H1 (cell line): ENCODE measurements at regions not wholly inside any gene's neighbourhood (a gene's known extent, or its start where the extent isn't known, plus 50 kb on each side); places are given as distances from the start of the nearest gene placed in this dataset.

Source experiments
- CTCF ChIA-PET: fragments of 300-600 bp; sonication (Branson Sonifier 250); formaldehyde crosslinking; loops from one replicate; lab custom pipeline; 2021; ENCODE audit not compliant: partially characterized antibody; lab: Charles Lee
- POLR2A ChIA-PET: fragments of 300-600 bp; sonication (Branson Sonifier 250); formaldehyde crosslinking; loops from one replicate; lab custom pipeline; 2021; ENCODE audit warnings: inconsistent platforms; ENCODE audit not compliant: partially characterized antibody; lab: Charles Lee
- DNase-seq, 2 experiments: peaks; one replicate each; pipeline versions ENCODE4 v3.0.0 to v3.0.0-alpha.2; 2010 to 2022; ENCODE audit warnings: low spot score in 2 of 2, low read depth in 1 of 2, mixed read lengths in 1 of 2
- FAIRE-seq: peaks from 2 replicates; lab custom pipeline; 2011; peaks lifted over from hg19 to GRCh38; lab: Jason Lieb, UNC
- H2AFZ ChIP-seq: 2 replicates; pipeline ENCODE4 v1.8.1; 2012; ENCODE audit warnings: low read length, inconsistent platforms
- H2AK5ac ChIP-seq: 2 replicates; pipeline ENCODE4 v1.6.1; 2013; ENCODE audit warnings: low read depth, low read length
- H2BK120ac ChIP-seq: replicated peaks from 2 replicates; pipeline ENCODE3; 2013; ENCODE audit warnings: low read depth, low read length, inconsistent platforms
- H2BK12ac ChIP-seq: 2 replicates; pipeline ENCODE4 v1.6.1; 2013; ENCODE audit warnings: low read depth, low read length
- H2BK15ac ChIP-seq: 2 replicates; pipeline ENCODE4 v1.6.1; 2013; ENCODE audit warnings: low read length
- H2BK20ac ChIP-seq: 2 replicates; pipeline ENCODE4 v1.6.1; 2013; ENCODE audit warnings: low read length
- H2BK5ac ChIP-seq: 2 replicates; pipeline ENCODE4 v1.6.1; 2013; ENCODE audit warnings: low read depth, low read length
- H3K14ac ChIP-seq: 2 replicates; pipeline ENCODE4 v1.6.1; 2013; ENCODE audit warnings: inconsistent platforms; ENCODE audit not compliant: insufficient read length
- H3K18ac ChIP-seq: 2 replicates; pipeline ENCODE4 v1.6.1; 2013; ENCODE audit warnings: low read length; ENCODE audit errors: extremely low read depth
- H3K23ac ChIP-seq: 2 replicates; pipeline ENCODE4 v1.6.1; 2013; ENCODE audit warnings: inconsistent platforms; ENCODE audit not compliant: insufficient read length
- H3K23me2 ChIP-seq: 2 replicates; pipeline ENCODE4 v1.6.1; 2013; ENCODE audit warnings: low read depth, low read length
- H3K27ac ChIP-seq: 2 replicates; pipeline ENCODE4 v1.6.1; 2011; ENCODE audit warnings: low read depth, low read length, inconsistent platforms
- H3K27me3 ChIP-seq, 4 experiments: replicated peaks in 1 of 4; 1 replicate in 1 of 4; 2 replicates in 3 of 4; pipeline versions ENCODE4 v1.6.1 to v1.8.1; 2011 to 2013; ENCODE audit warnings: low read length in 3 of 4, mild to moderate bottlenecking in 3 of 4, inconsistent platforms in 2 of 4, mixed read lengths in 2 of 4, moderate library complexity in 1 of 4; ENCODE audit not compliant: control insufficient read depth in 3 of 4, insufficient read depth in 3 of 4; ENCODE audit errors: extremely low read depth in 1 of 4
- H3K36me3 ChIP-seq, 4 experiments: 2 replicates each; pipeline versions ENCODE4 v1.6.1 to v1.8.1; 2011 to 2013; ENCODE audit warnings: mild to moderate bottlenecking in 4 of 4, low read length in 3 of 4, moderate library complexity in 2 of 4, control low read depth in 1 of 4, inconsistent platforms in 1 of 4; ENCODE audit not compliant: insufficient read depth in 4 of 4, control insufficient read depth in 2 of 4
- H3K4ac ChIP-seq: replicated peaks from 2 replicates; pipeline ENCODE3; 2013; ENCODE audit warnings: low read length, low read depth, mixed read lengths, inconsistent platforms; ENCODE audit not compliant: insufficient read length
- H3K4me1 ChIP-seq, 4 experiments: replicated peaks in 1 of 4; 1 replicate in 1 of 4; 2 replicates in 3 of 4; pipeline versions ENCODE4 v1.6.1 to v1.8.1; 2011 to 2013; ENCODE audit warnings: low read length in 3 of 4, inconsistent platforms in 2 of 4, mixed read lengths in 1 of 4; ENCODE audit not compliant: insufficient read depth in 4 of 4, control insufficient read depth in 3 of 4
- H3K4me2 ChIP-seq, 2 experiments: 2 replicates each; pipeline versions ENCODE4 v1.6.1 to v1.8.1; 2011 to 2013; ENCODE audit warnings: low read depth in 2 of 2, low read length in 2 of 2, control low read depth in 1 of 2, inconsistent platforms in 1 of 2, mild to moderate bottlenecking in 1 of 2; ENCODE audit not compliant: insufficient read depth in 1 of 2
- H3K4me3 ChIP-seq, 4 experiments: fragments of 200-600, 300-600 bp in 1 of 4; sonication (generic), shearing (Covaris generic), sonication (Bioruptor Twin) in 1 of 4; 2 replicates each; pipeline versions ENCODE4 v1.5.1 to v1.8.1; 2011 to 2016; ENCODE audit warnings: low read length in 4 of 4, low read depth in 3 of 4, control low read depth in 2 of 4, inconsistent platforms in 2 of 4, mild to moderate bottlenecking in 2 of 4, mixed read lengths in 1 of 4, moderate library complexity in 1 of 4; ENCODE audit not compliant: insufficient read depth in 2 of 4; ENCODE audit errors: extremely low read depth in 1 of 4
- H3K56ac ChIP-seq: replicated peaks from 2 replicates; pipeline ENCODE3; 2013; ENCODE audit warnings: low read depth, mild to moderate bottlenecking, mixed read lengths, low read length, inconsistent platforms; ENCODE audit not compliant: insufficient read length
- H3K79me1 ChIP-seq: 2 replicates; pipeline ENCODE4 v1.6.1; 2013; ENCODE audit warnings: low read depth, low read length, control low read depth
- H3K79me2 ChIP-seq, 2 experiments: 2 replicates each; pipeline versions ENCODE4 v1.6.1 to v1.8.1; 2012 to 2013; ENCODE audit warnings: low read length in 2 of 2, mild to moderate bottlenecking in 2 of 2, inconsistent platforms in 1 of 2; ENCODE audit not compliant: insufficient read depth in 2 of 2, control insufficient read depth in 1 of 2
- H3K9ac ChIP-seq, 4 experiments: replicated peaks in 1 of 4; 1 replicate in 1 of 4; 2 replicates in 3 of 4; pipeline versions ENCODE4 v1.6.1 to v1.8.1; 2011 to 2013; ENCODE audit warnings: low read depth in 3 of 4, low read length in 3 of 4, control low read depth in 2 of 4, mild to moderate bottlenecking in 2 of 4, moderate library complexity in 2 of 4, inconsistent platforms in 1 of 4; ENCODE audit errors: extremely low read depth in 1 of 4
- H3K9me3 ChIP-seq, 2 experiments: 2 replicates each; pipeline versions ENCODE4 v1.6.1 to v1.8.1; 2012 to 2013; ENCODE audit warnings: mild to moderate bottlenecking in 2 of 2, moderate library complexity in 2 of 2, control low read depth in 1 of 2, inconsistent platforms in 1 of 2, low read depth in 1 of 2, low read length in 1 of 2, mixed read lengths in 1 of 2; ENCODE audit not compliant: insufficient read depth in 2 of 2
- H4K20me1 ChIP-seq, 2 experiments: replicated peaks in 1 of 2; 2 replicates each; pipeline versions ENCODE3 to v1.8.1; 2011 to 2013; ENCODE audit warnings: inconsistent platforms in 2 of 2, low read length in 2 of 2, mild to moderate bottlenecking in 1 of 2; ENCODE audit not compliant: insufficient read depth in 2 of 2, control insufficient read depth in 1 of 2
- H4K5ac ChIP-seq: 2 replicates; pipeline ENCODE4 v1.6.1; 2013; ENCODE audit warnings: low read length, low read depth, mixed read lengths, inconsistent platforms; ENCODE audit not compliant: insufficient read length
- H4K8ac ChIP-seq: 2 replicates; pipeline ENCODE4 v1.8.0; 2013; ENCODE audit warnings: mild to moderate bottlenecking, moderate library complexity, low read length, inconsistent platforms; ENCODE audit not compliant: insufficient read depth; ENCODE audit errors: extremely low read depth
- H4K91ac ChIP-seq: replicated peaks from 2 replicates; pipeline ENCODE3; 2013; ENCODE audit warnings: low read length, mixed read lengths, inconsistent platforms; ENCODE audit not compliant: insufficient read length
- CBX5 ChIP-seq: fragments of 300-800, 300-1000 bp; sonication (generic); IDR thresholded peaks from 2 replicates; pipeline ENCODE4 v1.7.1; 2016; ENCODE audit warnings: antibody characterized with exemption, low read length, low read depth
- CBX8 ChIP-seq: fragments of 300-800, 300-1000 bp; sonication (generic); IDR thresholded peaks from 2 replicates; pipeline ENCODE4 v1.7.1; 2016; ENCODE audit warnings: low read depth, low read length, borderline replicate concordance
- GTF2F1 ChIP-seq: IDR thresholded peaks from 2 replicates; pipeline ENCODE4 v1.6.1; 2012; ENCODE audit warnings: low read depth, low read length, improper control_type of control experiment, borderline replicate concordance
- HDAC2 ChIP-seq, 2 experiments: fragments of 300-600 bp in 1 of 2; sonication (generic) in 1 of 2; IDR thresholded peaks; 2 replicates each; pipeline ENCODE4 v1.6.1; 2011 to 2012; ENCODE audit warnings: low read depth in 2 of 2, low read length in 2 of 2, mild to moderate bottlenecking in 2 of 2, moderate library complexity in 2 of 2, borderline replicate concordance in 1 of 2, inconsistent platforms in 1 of 2
- HDAC6 ChIP-seq: IDR thresholded peaks from one replicate; pipeline ENCODE4 v1.7.1; 2012; ENCODE audit warnings: low read depth, mild to moderate bottlenecking, inconsistent platforms, low read length, moderate library complexity
- KDM5A ChIP-seq: fragments of 200-600 bp; IDR thresholded peaks from 2 replicates; pipeline ENCODE4 v1.7.1; 2012; ENCODE audit warnings: mild to moderate bottlenecking, low read length, inconsistent platforms, mixed read lengths
- NANOG ChIP-seq: IDR thresholded peaks from 2 replicates; pipeline ENCODE4 v1.6.1; 2011; ENCODE audit warnings: low read length, low read depth, mild to moderate bottlenecking, inconsistent platforms; ENCODE audit not compliant: insufficient read depth, poor library complexity, severe bottlenecking
- NRF1 ChIP-seq: IDR thresholded peaks from 2 replicates; pipeline ENCODE4 v1.6.1; 2011; ENCODE audit warnings: mild to moderate bottlenecking, low read depth, low read length, improper control_type of control experiment
- POLR2AphosphoS5 ChIP-seq: IDR thresholded peaks from 2 replicates; pipeline ENCODE4 v1.6.1; 2011; ENCODE audit warnings: low read depth, low read length
- RFX5 ChIP-seq: IDR thresholded peaks from 2 replicates; pipeline ENCODE4 v1.6.1; 2011; ENCODE audit warnings: low read depth, low read length, improper control_type of control experiment, borderline replicate concordance
- SAP30 ChIP-seq: fragments of 300-600 bp; sonication (generic); IDR thresholded peaks from 2 replicates; pipeline ENCODE4 v1.7.1; 2012; ENCODE audit warnings: low read length, moderate library complexity, mild to moderate bottlenecking, inconsistent platforms; ENCODE audit not compliant: insufficient read depth, insufficient replicate concordance
- SP2 ChIP-seq: IDR thresholded peaks from 2 replicates; pipeline ENCODE4 v1.6.1; 2012; ENCODE audit warnings: mild to moderate bottlenecking, low read length, inconsistent platforms
- SP4 ChIP-seq: IDR thresholded peaks from 2 replicates; pipeline ENCODE4 v1.6.1; 2012; ENCODE audit warnings: low read length, inconsistent platforms
- TEAD4 ChIP-seq: IDR thresholded peaks from 2 replicates; pipeline ENCODE4 v1.6.1; 2012; ENCODE audit warnings: low read depth, low read length, inconsistent platforms, mixed read lengths
- WGBS, 2 experiments: shearing (Covaris generic) in 1 of 2; methylation state at CpG; one replicate each; pipeline versions ENCODE4 v1.1.6 to v1.1.7; 2013 to 2015; ENCODE audit warnings: low lambda C conversion rate in 2 of 2, mixed read lengths in 2 of 2, inconsistent platforms in 1 of 2, low coverage in 1 of 2, missing lambda C conversion rate in 1 of 2; ENCODE audit not compliant: insufficient replicate concordance in 2 of 2, insufficient coverage in 1 of 2, insufficient read length in 1 of 2; ENCODE audit errors: extremely low coverage in 1 of 2, missing lambda C conversion rate in 1 of 2; 5-methylcytosine and 5-hydroxymethylcytosine counted together

- Histone ChIP-seq H3K4ac (no peak overlapping the region), H3K79me1 (no peaks in the 10 kb centered on the region), H3K4me3 (no peak overlapping the region), H2BK5ac (no peak overlapping the region), H2AFZ (no peak overlapping the region), H2BK120ac (no peak overlapping the region), H3K9me3 (no peaks in the 10 kb centered on the region), H2BK12ac (no peak overlapping the region), H2BK15ac (no peak overlapping the region), H4K5ac (no peak overlapping the region), H3K4me2 (no peak overlapping the region), H3K27me3 (no peaks in the 10 kb centered on the region), H4K91ac (no peak overlapping the region), H3K23ac (no peak overlapping the region), H3K18ac (no peak overlapping the region), H3K14ac (no peak overlapping the region), H3K23me2 (no peaks in the 10 kb centered on the region), H3K79me2 (no peaks in the 10 kb centered on the region), H2AK5ac (no peak overlapping the region), H3K9ac (no peak overlapping the region), H4K8ac (no peak overlapping the region), H3K56ac (no peak overlapping the region), H3K27ac (no peak overlapping the region), H2BK20ac (no peak overlapping the region), H4K20me1 (no peaks in the 10 kb centered on the region), H3K36me3 (no peaks in the 10 kb centered on the region), H3K4me1 (0 out of 7 replicates have a peak, but pooled peaks cover 0 to 2% (median 0%) of the 10 kb centered on the region in 4 experiments)
- whole genome bisulfite sequencing, 2 experiments, result 84% methylated on average over 4 of the region's 4 CpGs; no CpG with 5 or more reads in 1 of the 2 experiments
- DNase-seq (no peak), FAIRE-seq (no peak)
- CTCF ChIA-PET, result interaction anchor here (1.2 kb wide), 1 partner anchor 455 kb away, joined by 3 read pairs; no protein-coding TSS in a partner anchor
- POLR2A ChIA-PET, result no interaction called here
- TF ChIP-seq POLR2AphosphoS5, result no peak
- TF ChIP-seq HDAC2 (IDR thresholded peaks at IDR 0.05; ENCODE audit: borderline replicate concordance in 1 of 2, low read depth in 2 of 2, low read length in 2 of 2), result no peak
- TF ChIP-seq GTF2F1, result no peak
- no peak for TF ChIP-seq RFX5
- TF ChIP-seq CBX8, result no peak
- no peak for TF ChIP-seq SP4
- TF ChIP-seq NRF1, result no peak
- TF ChIP-seq KDM5A, result no peak
- TF ChIP-seq SP2, result no peak
- no peak for TF ChIP-seq HDAC6
- TF ChIP-seq TEAD4, result no peak
- TF ChIP-seq NANOG, result no peak
- no peak for TF ChIP-seq CBX5
- no peak for TF ChIP-seq SAP30
Observed at GRCh38 chr20:55615818-55616217, 389.5 kb downstream of the CBLN4 start.
